ENCODE measurements at regions not wholly inside any gene's neighbourhood (a gene's known extent, or its start where the extent isn't known, plus 50 kb on each side); places are given as distances from the start of the nearest gene placed in this dataset.

DNA sequence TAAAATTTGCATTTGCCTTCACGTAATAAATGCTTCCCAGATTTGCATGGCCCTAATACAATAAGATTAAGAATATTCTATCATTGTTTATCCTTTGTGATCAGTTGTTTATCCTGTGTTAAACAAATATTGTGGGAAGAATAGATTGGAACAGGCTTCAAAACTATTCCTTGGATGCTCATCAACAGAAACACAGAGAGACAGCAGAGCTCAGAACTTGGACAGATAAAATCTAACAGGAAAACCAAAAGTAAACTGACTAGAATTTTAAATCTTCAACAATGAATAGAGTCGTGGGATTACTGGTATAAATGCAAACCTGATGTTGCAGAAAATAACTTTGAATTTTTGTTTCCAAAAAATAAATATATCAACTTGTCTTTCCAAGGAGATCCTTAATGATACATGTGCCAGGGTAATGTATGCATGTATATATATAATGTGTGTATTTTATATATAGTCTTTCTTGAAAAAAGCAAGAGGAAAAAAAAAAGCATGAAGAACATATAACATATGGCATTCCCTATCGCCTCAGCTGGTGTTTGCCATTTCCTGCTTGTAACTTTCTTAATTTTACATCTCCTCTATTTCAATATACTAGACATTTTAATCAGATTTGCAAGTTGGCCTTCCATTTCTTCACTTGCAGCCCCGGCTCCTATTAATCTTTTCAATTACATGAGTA, 59.9 kb upstream of the TANK start:
- H3K27ac Mint-ChIP-seq = no peak overlapping the region
- no peak overlapping the region for H3K4me3 ChIP-seq (ENCODE audit: control extremely low read depth in 1 of 5, extremely low read depth in 1 of 5, insufficient read depth in 1 of 5, low read depth in 2 of 5, low read length in 4 of 5)
- peaks cover 13% of the 10 kb centered on the region for H3K4me1 Mint-ChIP-seq
- H3K4me2 ChIP-seq (replicated peaks; ENCODE audit: low read depth, low read length, poor library complexity, severe bottlenecking) = no peak overlapping the region
- ChIA-PET POLR2A (interaction anchor here (0.7 kb wide), 1 partner anchor 1200 kb away, joined by 3 read pairs; no protein-coding TSS in a partner anchor), CTCF (interaction anchor here (0.7 to 1.2 kb wide), 2 partner anchors 9 to 36 kb away, joined by 3 to 5 read pairs; no protein-coding TSS in a partner anchor)
- H3K9ac ChIP-seq (ENCODE audit: low read length) = no peak overlapping the region
- peaks cover 0 to 6% of the 10 kb centered on the region in 2 donors for H3K4me1 ChIP-seq (ENCODE audit: control insufficient read depth in 2 of 2, insufficient read depth in 2 of 2, low read length in 2 of 2)
- intact Hi-C loops (cut with micrococcal nuclease) = loop anchor here (5.0 kb wide), 1 partner anchor 37 kb away; no protein-coding TSS in a partner anchor
- DNase-seq = no peak
- H3K79me2 ChIP-seq (ENCODE audit: control insufficient read depth, insufficient read depth, low read length) = no peaks in the 10 kb centered on the region
- no peak overlapping the region for H3K4me3 Mint-ChIP-seq
- 60% methylated on average over 1 of the region's 4 CpGs for WGBS (ENCODE audit: insufficient coverage)
- H3K27me3 Mint-ChIP-seq = no peaks in the 10 kb centered on the region
- peaks cover 4% of the 10 kb centered on the region for H3K9me3 Mint-ChIP-seq (ENCODE audit: insufficient read depth)
- H3K27me3 ChIP-seq (replicated peaks in 1 of 4; ENCODE audit: control extremely low read depth in 1 of 4, control insufficient read depth in 3 of 4, insufficient read depth in 4 of 4, low read length in 3 of 4) = peaks cover 0 to 4% (median 0%) of the 10 kb centered on the region in 4 experiments
- TF ChIP-seq, protein P1, sequence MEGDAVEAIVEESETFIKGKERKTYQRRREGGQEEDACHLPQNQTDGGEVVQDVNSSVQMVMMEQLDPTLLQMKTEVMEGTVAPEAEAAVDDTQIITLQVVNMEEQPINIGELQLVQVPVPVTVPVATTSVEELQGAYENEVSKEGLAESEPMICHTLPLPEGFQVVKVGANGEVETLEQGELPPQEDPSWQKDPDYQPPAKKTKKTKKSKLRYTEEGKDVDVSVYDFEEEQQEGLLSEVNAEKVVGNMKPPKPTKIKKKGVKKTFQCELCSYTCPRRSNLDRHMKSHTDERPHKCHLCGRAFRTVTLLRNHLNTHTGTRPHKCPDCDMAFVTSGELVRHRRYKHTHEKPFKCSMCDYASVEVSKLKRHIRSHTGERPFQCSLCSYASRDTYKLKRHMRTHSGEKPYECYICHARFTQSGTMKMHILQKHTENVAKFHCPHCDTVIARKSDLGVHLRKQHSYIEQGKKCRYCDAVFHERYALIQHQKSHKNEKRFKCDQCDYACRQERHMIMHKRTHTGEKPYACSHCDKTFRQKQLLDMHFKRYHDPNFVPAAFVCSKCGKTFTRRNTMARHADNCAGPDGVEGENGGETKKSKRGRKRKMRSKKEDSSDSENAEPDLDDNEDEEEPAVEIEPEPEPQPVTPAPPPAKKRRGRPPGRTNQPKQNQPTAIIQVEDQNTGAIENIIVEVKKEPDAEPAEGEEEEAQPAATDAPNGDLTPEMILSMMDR (IDR thresholded peaks at IDR 0.05) = no peak
- TF ChIP-seq EZH2 (IDR thresholded peaks at IDR 0.05; ENCODE audit: borderline replicate concordance, insufficient read depth, low read depth, low read length, poor library complexity, severe bottlenecking) = no peak
- no peaks in the 10 kb centered on the region for H4K20me1 ChIP-seq (ENCODE audit: control insufficient read depth, insufficient read depth, low read length, poor library complexity, severe bottlenecking)
- no peak overlapping the region for H3K27ac ChIP-seq (ENCODE audit: low read length in 2 of 2)
- H3K9me3 ChIP-seq (ENCODE audit: control extremely low read depth in 1 of 3, control insufficient read depth in 2 of 3, insufficient read depth in 1 of 3, low read length in 2 of 3) = no peaks in the 10 kb centered on the region
- no peak for ATAC-seq (ENCODE audit: low read depth)
- H3K36me3 ChIP-seq (replicated peaks in 1 of 2; ENCODE audit: control extremely low read depth in 1 of 2, control insufficient read depth in 1 of 2, extremely low read depth in 1 of 2, insufficient read depth in 2 of 2, low read length in 1 of 2) = no peaks in the 10 kb centered on the region
- H2AFZ ChIP-seq (ENCODE audit: insufficient read depth, low read depth, low read length, poor library complexity, severe bottlenecking) = no peak overlapping the region

DNA sequence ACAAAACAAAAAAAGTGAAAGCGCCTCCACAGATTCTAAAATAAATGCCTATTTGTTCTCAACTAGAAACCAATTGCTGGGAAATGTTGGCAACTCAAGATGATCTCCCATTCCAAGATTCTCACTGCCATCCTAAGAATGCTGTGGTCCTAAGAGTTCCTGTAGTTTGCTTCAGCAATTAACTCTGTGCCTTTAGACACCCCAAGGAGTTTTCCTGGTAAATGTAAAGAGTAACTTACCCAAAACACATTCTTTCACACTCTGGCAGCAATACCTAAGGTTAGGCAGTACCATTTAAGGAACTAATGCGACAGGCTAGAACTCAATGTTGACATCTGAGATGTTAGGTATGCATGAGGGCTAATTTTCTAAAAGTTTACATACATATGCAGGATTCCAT, 58.8 kb upstream of the TANK start:
- Mint-ChIP-seq H3K4me1 (peaks cover 13% of the 10 kb centered on the region), H3K27me3 (no peaks in the 10 kb centered on the region), H3K9me3 (ENCODE audit: insufficient read depth) (peaks cover 4% of the 10 kb centered on the region), H3K27ac (no peak overlapping the region), H3K4me3 (no peak overlapping the region)
- Histone ChIP-seq H3K4me2 (replicated peaks; ENCODE audit: low read depth, low read length, poor library complexity, severe bottlenecking) (no peak overlapping the region), H3K4me3 (ENCODE audit: control extremely low read depth in 1 of 5, extremely low read depth in 1 of 5, insufficient read depth in 1 of 5, low read depth in 2 of 5, low read length in 4 of 5) (no peak overlapping the region), H3K4me1 (ENCODE audit: control insufficient read depth in 2 of 2, insufficient read depth in 2 of 2, low read length in 2 of 2) (peaks cover 0 to 6% of the 10 kb centered on the region in 2 donors), H3K27ac (ENCODE audit: low read length in 2 of 2) (no peak overlapping the region), H4K20me1 (ENCODE audit: control insufficient read depth, insufficient read depth, low read length, poor library complexity, severe bottlenecking) (no peaks in the 10 kb centered on the region), H3K9me3 (ENCODE audit: control extremely low read depth in 1 of 3, control insufficient read depth in 2 of 3, insufficient read depth in 1 of 3, low read length in 2 of 3) (no peaks in the 10 kb centered on the region), H2AFZ (ENCODE audit: insufficient read depth, low read depth, low read length, poor library complexity, severe bottlenecking) (no peak overlapping the region), H3K27me3 (replicated peaks in 1 of 4; ENCODE audit: control extremely low read depth in 1 of 4, control insufficient read depth in 3 of 4, insufficient read depth in 4 of 4, low read length in 3 of 4) (peaks cover 0 to 4% (median 0%) of the 10 kb centered on the region in 4 experiments), H3K9ac (ENCODE audit: low read length) (no peak overlapping the region), H3K79me2 (ENCODE audit: control insufficient read depth, insufficient read depth, low read length) (no peaks in the 10 kb centered on the region), H3K36me3 (replicated peaks in 1 of 2; ENCODE audit: control extremely low read depth in 1 of 2, control insufficient read depth in 1 of 2, extremely low read depth in 1 of 2, insufficient read depth in 2 of 2, low read length in 1 of 2) (no peaks in the 10 kb centered on the region)
- no CpG with 5 or more reads among the region's 2 CpGs for WGBS (ENCODE audit: insufficient coverage)
- no peak for DNase-seq
- ATAC-seq (ENCODE audit: low read depth) = no peak
- intact Hi-C loops (cut with micrococcal nuclease) = loop anchor here (5.0 kb wide), 1 partner anchor 36 kb away; no protein-coding TSS in a partner anchor
- ChIA-PET CTCF (interaction anchor here (0.6 to 1.0 kb wide), 2 partner anchors 10 to 38 kb away, joined by 3 read pairs; no protein-coding TSS in a partner anchor), POLR2A (no interaction called here)
- TF ChIP-seq, protein P1 (IDR thresholded peaks at IDR 0.05) = no peak
- TF ChIP-seq EZH2 (IDR thresholded peaks at IDR 0.05; ENCODE audit: borderline replicate concordance, insufficient read depth, low read depth, low read length, poor library complexity, severe bottlenecking) = no peak

Measured in B cell (primary cell).